HEK293T (cell line): ENCODE measurements at regions not wholly inside any gene's neighbourhood (a gene's known extent, or its start where the extent isn't known, plus 50 kb on each side); places are given as distances from the start of the nearest gene placed in this dataset.

Experiments used
- ARNT ChIP-seq: fragments of 450-650 bp; IDR thresholded peaks from 2 replicates; pipeline ENCODE4 v1.6.1; 2017; ENCODE audit warnings: mild to moderate bottlenecking
- BHLHE40 ChIP-seq: fragments of 450-650 bp; IDR thresholded peaks from 2 replicates; pipeline ENCODE4 v1.6.1; 2016; ENCODE audit warnings: mild to moderate bottlenecking, moderate library complexity, borderline replicate concordance
- ELF4 ChIP-seq: fragments of 450-650 bp; IDR thresholded peaks from 2 replicates; pipeline ENCODE4 v1.6.1; 2017; ENCODE audit warnings: antibody characterized with exemption
- FOXA1 ChIP-seq: fragments of 450-650 bp; IDR thresholded peaks from 2 replicates; pipeline ENCODE4 v1.6.1; 2016; ENCODE audit warnings: mild to moderate bottlenecking
- FOXM1 ChIP-seq: fragments of 450-650 bp; IDR thresholded peaks from 2 replicates; pipeline ENCODE4 v1.6.1; 2017; ENCODE audit warnings: mild to moderate bottlenecking, borderline replicate concordance
- NFRKB ChIP-seq: fragments of 450-650 bp; IDR thresholded peaks from 2 replicates; pipeline ENCODE4 v1.6.1; 2016; ENCODE audit warnings: mild to moderate bottlenecking, moderate library complexity
- TARDBP ChIP-seq: fragments of 450-650 bp; IDR thresholded peaks from 2 replicates; pipeline ENCODE4 v1.6.1; 2016
- TF ChIP-seq, protein P1 (sequence below): fragments of 450-650 bp; IDR thresholded peaks from 2 replicates; pipeline ENCODE4 v1.6.1; 2016

DNA sequence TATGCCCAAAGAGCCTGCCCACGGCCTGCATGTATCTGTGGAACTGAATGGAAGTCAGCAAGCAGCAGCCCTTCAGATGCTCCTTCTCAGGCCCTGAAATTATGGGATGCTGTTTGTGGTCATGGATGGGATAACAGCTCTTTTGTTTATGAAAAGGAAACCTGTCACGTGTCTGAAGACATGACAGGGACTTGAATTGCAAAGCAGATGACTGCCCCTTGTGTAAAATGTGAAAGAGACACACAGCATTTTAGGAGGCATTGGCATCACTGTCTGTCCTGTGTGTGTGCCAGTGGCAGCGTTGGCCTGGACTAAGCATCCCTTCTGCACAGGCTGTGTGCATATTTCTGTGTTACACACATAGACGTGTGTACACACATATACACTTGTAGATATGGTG is 192.1 kb downstream of the VRK1 start:
- TF ChIP-seq, protein P1, sequence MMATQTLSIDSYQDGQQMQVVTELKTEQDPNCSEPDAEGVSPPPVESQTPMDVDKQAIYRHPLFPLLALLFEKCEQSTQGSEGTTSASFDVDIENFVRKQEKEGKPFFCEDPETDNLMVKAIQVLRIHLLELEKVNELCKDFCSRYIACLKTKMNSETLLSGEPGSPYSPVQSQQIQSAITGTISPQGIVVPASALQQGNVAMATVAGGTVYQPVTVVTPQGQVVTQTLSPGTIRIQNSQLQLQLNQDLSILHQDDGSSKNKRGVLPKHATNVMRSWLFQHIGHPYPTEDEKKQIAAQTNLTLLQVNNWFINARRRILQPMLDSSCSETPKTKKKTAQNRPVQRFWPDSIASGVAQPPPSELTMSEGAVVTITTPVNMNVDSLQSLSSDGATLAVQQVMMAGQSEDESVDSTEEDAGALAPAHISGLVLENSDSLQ, result no peak
- TF ChIP-seq FOXM1, result no peak
- TF ChIP-seq FOXA1, result no peak
- no peak for TF ChIP-seq ARNT
- TF ChIP-seq TARDBP, result no peak
- no peak for TF ChIP-seq ELF4
- no peak for TF ChIP-seq NFRKB
- TF ChIP-seq BHLHE40, result no peak
